ENCODE measurements at regions not wholly inside any gene's neighbourhood (a gene's known extent, or its start where the extent isn't known, plus 50 kb on each side); places are given as distances from the start of the nearest gene placed in this dataset.

- DNase-seq = no peak
These were observed 163.1 kb upstream of the MIR17HG start for GRCh38 chr13:91184244-91184926.

- DNase-seq = no peak
These were observed 162.1 kb upstream of the MIR17HG start for GRCh38 chr13:91185294-91185863.

- no peak for DNase-seq
These were observed 160.0 kb upstream of the MIR17HG start for GRCh38 chr13:91187522-91187921.

DNA sequence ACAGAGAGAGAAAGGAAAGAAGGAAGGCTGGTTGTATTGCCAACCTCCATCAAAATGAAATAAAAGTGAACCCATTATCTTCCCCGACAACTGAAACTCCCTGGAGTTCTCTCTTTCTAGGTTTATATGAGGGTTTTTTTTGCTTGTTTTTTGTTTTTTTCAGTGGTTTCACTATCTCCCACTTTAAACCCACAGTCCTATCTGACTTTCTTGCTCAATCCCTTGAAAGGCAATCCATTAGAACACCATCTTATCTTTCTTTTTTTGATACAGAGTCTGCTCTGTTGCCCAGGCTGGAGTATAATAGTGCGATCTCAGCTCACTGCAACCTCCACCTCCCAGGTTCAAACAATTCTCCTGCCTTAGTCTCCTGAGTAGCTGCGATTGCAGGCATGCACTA lies 158.0 kb upstream of the MIR17HG start:
- no peak for DNase-seq

GRCh38 chr13:91193358-91193757 lies 154.1 kb upstream of the MIR17HG start:
- DNase-seq = no peak

DNA sequence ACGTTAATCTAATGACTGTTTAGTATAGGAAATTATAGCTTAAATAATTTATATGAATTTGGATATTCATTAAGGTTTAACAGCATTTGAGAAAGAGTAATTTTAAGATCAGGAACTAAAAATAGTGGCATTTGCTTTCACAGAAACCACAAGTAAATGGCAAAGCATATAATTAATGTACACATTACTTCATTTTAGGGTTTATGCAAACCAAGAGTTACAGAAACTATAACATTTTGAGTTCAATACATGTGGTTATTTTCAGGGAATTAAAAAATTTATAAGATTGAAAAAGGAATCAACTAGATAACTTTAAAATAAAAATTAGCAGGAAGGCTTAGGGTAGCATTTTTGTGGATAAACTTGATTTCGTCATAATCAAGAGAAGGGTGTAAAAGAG lies 151.7 kb upstream of the MIR17HG start:
- no peak for DNase-seq

GRCh38 chr13:91196958-91197357 lies 150.5 kb upstream of the MIR17HG start:
- no peak for DNase-seq

DNA sequence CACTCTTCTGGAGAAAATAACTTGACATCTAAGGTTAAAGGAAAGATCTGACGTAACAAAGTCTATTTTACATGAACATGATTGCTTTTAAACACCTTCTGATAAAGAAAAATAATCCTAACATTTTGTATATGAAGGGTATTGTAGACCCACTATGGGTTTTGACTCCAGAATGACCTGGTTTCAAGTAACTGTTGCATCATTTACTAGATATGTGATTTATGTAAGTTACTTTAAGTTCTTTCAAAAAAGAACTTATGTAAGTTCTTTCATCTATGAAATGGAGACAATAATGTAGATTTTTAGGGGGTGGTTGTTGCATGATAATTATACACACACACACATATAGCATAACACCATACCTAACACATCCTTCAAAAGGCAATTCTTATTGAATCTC lies 147.6 kb upstream of the MIR17HG start:
- no peak for DNase-seq

DNA sequence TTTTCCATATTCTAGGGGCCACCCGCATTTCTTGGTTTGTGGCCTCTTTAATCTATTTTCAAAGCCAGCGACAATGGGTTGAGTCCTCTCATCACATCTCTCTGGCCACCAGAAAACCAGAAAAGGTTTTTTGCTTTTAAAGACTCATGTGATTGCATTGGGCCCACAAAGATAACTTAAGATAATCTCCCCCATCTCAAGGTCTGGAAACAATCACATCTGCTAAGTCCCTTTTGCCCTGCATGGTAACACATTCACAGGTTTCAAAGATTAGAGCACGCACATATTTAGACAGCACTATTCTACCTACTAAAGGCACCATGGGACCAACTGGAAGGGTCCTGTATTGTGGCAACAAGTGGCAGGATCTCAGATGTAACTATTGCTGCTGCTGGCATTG lies 147.0 kb upstream of the MIR17HG start:
- no peak for DNase-seq

GRCh38 chr13:91203430-91203829 lies 144.1 kb upstream of the MIR17HG start:
- no peak for DNase-seq

DNA sequence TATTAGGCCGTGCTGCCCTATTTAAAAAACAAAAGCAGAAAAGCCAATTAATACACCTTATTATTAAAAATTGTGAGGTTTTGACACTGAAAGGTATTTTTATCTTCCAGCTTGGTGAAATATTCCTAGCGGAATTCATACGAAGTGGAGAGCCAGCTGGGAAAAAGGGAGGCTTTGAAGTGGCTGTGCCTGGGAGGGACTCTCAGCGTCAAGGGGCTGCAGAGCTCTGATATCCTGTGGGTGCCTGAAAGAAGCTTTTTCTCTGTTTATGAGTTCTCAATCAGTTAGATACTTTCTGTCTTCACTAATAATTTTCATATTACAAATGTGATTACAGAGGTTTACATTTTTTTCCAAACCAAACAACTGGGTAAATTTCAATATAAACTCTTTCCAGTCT lies 140.2 kb upstream of the MIR17HG start:
- DNase-seq = no peak

GRCh38 chr13:91211510-91211909 lies 136.0 kb upstream of the MIR17HG start:
- DNase-seq = no peak

GRCh38 chr13:91212231-91212630 lies 135.3 kb upstream of the MIR17HG start:
- no peak for DNase-seq

DNA sequence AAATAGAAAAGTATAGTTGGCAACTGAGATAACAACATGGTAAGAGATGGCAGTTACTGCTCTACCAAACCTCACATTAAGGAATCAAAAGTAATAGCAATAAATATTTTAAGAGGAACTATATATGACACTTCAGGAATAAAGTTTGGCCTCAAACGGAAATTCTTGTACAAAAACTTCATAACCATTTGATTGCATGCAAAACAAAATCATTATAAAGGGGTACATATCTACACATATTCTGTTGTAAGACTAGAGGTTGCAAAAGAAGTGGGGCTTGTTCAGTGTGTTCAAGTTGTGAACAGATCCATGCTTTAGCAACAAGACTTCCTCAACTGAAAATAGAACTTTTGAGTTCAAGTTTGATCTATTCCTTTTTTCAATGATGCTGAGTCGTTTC lies 133.5 kb upstream of the MIR17HG start:
- no peak for DNase-seq

- no peak for DNase-seq
These were observed 130.4 kb upstream of the MIR17HG start for GRCh38 chr13:91216928-91217700.

DNA sequence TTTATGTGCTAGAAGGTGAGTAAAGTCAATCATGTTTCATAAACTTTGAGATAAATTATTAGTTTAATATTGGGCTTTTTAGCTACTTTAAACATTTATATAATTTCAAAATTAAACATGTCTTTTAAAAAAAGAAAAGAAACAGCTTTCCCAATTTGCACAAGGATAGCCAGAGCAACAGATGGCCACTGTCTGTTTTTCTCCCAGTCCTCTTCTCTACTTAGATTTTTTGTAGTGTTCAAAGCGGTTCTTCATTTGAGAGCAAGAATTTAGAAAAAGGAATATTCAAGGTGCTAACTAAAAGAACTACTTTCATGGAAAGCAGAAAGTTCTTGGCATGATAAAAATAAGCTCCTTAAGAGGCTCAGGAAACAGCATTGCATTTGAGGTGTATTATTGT lies 128.3 kb upstream of the MIR17HG start:
- no peak for DNase-seq

DNA sequence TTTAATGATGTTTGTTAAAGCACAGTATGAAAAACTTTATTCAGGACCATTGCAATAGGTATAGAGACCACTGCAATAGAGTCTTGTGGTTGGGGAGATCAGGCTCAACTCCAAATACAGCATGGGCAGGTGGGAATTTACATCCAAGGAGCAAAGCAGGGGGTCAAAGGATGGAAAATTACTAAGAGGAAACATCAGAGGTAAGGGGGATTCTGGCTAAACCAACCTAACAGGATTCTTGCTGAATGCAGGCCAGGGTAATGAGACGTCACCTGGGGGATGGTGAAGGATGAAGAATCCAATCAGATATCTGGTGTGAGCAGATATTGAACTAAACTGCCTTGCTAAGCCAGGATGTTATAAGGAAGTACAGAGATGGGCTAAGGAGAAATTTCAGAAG lies 126.6 kb upstream of the MIR17HG start:
- no peak for DNase-seq

GRCh38 chr13:91228108-91228507 lies 119.4 kb upstream of the MIR17HG start:
- DNase-seq = no peak

DNA sequence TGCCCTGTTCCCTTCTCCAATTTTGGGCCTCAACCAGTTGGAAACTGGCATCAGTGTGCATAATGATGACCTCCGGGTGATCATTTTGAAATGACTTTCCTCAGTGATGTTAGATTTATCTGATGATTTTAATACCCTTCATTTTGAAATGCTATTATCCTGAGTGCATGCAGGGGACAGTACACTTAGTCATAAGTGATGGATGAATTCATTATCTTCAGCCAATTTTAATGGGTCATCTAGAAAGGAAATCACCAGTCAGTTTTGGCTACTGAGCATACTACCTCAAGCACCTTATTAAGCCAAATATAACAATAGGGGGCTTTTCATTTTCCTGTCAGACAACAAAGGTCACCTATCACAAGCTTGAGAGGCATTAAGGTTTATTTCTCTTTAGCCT lies 118.5 kb upstream of the MIR17HG start:
- no peak for DNase-seq

DNA sequence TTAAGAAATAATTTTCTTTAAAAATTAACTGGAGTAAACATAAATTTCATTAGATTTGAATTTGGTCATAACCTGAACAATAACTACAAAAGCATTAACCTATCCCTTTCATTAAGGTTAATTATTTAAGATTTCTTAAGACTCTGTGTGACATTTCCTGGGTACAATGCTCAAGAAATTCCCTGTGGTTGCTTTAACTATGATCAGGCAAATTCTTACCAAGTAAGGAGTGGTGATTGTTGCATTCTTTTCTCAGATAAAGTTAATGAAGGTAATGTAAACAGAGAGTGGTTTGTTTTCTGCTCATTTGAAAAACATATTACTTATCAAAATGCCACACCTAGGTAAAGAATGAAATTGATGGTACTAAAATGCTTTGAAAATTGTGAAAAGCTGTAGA lies 114.8 kb upstream of the MIR17HG start:
- DNase-seq = no peak

GRCh38 chr13:91233291-91233690 lies 114.2 kb upstream of the MIR17HG start:
- DNase-seq = no peak

- no peak for DNase-seq
These were observed 111.3 kb upstream of the MIR17HG start for GRCh38 chr13:91236182-91236581.

GRCh38 chr13:91236921-91237320 lies 110.6 kb upstream of the MIR17HG start:
- DNase-seq = no peak

GRCh38 chr13:91238036-91238435 lies 109.5 kb upstream of the MIR17HG start:
- DNase-seq = no peak

All from activated effector memory CD4-positive, alpha-beta T cell treated with anti-CD3 and anti-CD28 coated beads, Interleukin-2, amount 50 U/mL, for 16 hours (primary cell).